HEK293T (cell line): ENCODE measurements at regions not wholly inside any gene's neighbourhood (a gene's known extent, or its start where the extent isn't known, plus 50 kb on each side); places are given as distances from the start of the nearest gene placed in this dataset.

ENCODE experiments used
- ARNT ChIP-seq: fragments of 450-650 bp; IDR thresholded peaks from 2 replicates; pipeline ENCODE4 v1.6.1; 2017; ENCODE audit warnings: mild to moderate bottlenecking
- BHLHE40 ChIP-seq: fragments of 450-650 bp; IDR thresholded peaks from 2 replicates; pipeline ENCODE4 v1.6.1; 2016; ENCODE audit warnings: mild to moderate bottlenecking, moderate library complexity, borderline replicate concordance
- FOXM1 ChIP-seq: fragments of 450-650 bp; IDR thresholded peaks from 2 replicates; pipeline ENCODE4 v1.6.1; 2017; ENCODE audit warnings: mild to moderate bottlenecking, borderline replicate concordance
- HDGF ChIP-seq: fragments of 450-650 bp; IDR thresholded peaks from 2 replicates; pipeline ENCODE4 v1.6.1; 2017; ENCODE audit warnings: antibody characterized with exemption, borderline replicate concordance
- NFRKB ChIP-seq: fragments of 450-650 bp; IDR thresholded peaks from 2 replicates; pipeline ENCODE4 v1.6.1; 2016; ENCODE audit warnings: mild to moderate bottlenecking, moderate library complexity
- SP1 ChIP-seq: fragments of 450-650 bp; IDR thresholded peaks from 2 replicates; pipeline ENCODE4 v1.6.1; 2017

DNA sequence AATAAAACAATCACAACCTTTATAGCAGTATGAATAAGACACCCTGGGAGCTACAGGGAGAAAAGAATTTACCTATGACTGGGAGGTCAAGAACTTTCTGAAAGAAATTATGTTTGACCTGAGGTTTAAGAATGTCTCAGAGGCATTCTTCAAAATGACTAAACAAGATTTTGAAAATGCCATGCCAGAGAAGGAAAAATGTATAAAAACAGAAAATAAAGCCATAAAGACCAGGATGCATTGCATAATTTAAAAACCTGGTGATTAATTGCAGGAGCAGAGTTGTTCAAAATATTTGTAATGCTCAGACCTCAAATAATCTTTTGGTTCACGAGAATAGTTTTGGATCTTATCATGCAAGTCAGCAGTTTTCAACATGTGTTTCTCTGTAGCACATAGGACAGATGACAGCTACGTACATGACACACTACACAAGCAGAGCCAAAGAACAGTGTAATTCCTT is 954.7 kb upstream of the ARRDC3 start:
- TF ChIP-seq SP1 (no peak), BHLHE40 (no peak), HDGF (no peak), FOXM1 (no peak), NFRKB (no peak), ARNT (no peak)
